Spleen (tissue), 7 donors: ENCODE measurements at regions not wholly inside any gene's neighbourhood (a gene's known extent, or its start where the extent isn't known, plus 50 kb on each side); places are given as distances from the start of the nearest gene placed in this dataset.
"Not testable (repeated sequence)": the region's sequence is repeated elsewhere in the genome, so short reads cannot be mapped to it uniquely, and the experiment has no call there.

ENCODE experiments used
- POLR2A ChIP-seq, 3 donors: fragments of 450-650 bp; IDR thresholded peaks; one replicate each; pipeline ENCODE4 v1.5.1; 2017; ENCODE audit warnings: antibody characterized with exemption in 3 of 3, mild to moderate bottlenecking in 1 of 3
- POLR2AphosphoS5 ChIP-seq, 3 donors: sonication (generic); formaldehyde crosslinking; IDR thresholded peaks; one replicate each; pipeline ENCODE4 v1.5.1; 2017; ENCODE audit warnings: antibody characterized with exemption in 3 of 3
- TF ChIP-seq, protein P1 (sequence below), 11 experiments: fragments of 200-600 bp in 7 of 11; fragments of 450-650 bp in 4 of 11; sonication (generic) in 4 of 11; IDR thresholded peaks in 8 of 11; conservative IDR thresholded peaks in 3 of 11; 1 replicate in 7 of 11; 2 replicates in 4 of 11; pipeline versions ENCODE4 v1.4.0 to v1.8.0; 2016 to 2021; ENCODE audit warnings: antibody characterized with exemption in 11 of 11, inconsistent platforms in 4 of 11, mild to moderate bottlenecking in 1 of 11
- donor health status: DM: no; HTN: no; CAD: no; lungs with moderate emphysema.
- donor health status: DM: no; HTN: no; CAD: no.
- donor health status: DM: no; HTN: no; CAD: no.

DNA sequence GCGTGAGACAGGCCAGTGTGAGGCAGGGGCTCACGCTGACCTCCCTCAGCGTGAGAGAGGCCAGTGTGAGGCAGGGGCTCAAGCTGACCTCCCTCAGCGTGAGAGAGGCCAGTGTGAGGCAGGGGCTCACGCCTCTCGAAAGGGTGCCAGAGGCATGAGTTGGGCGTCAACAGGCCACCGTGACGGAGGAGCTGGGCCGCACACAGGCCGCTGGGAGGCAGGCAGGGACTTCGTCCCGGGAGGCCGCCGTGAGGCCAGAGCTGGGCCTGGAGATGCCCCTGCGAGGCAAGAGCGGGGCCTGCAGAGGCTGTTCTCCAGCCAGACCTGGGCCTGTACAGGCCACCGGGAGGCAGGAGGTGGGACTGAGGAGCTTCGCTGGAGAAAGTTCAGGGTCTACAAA, 305.7 kb downstream of the ZNF479 start:
- TF ChIP-seq, protein P1, sequence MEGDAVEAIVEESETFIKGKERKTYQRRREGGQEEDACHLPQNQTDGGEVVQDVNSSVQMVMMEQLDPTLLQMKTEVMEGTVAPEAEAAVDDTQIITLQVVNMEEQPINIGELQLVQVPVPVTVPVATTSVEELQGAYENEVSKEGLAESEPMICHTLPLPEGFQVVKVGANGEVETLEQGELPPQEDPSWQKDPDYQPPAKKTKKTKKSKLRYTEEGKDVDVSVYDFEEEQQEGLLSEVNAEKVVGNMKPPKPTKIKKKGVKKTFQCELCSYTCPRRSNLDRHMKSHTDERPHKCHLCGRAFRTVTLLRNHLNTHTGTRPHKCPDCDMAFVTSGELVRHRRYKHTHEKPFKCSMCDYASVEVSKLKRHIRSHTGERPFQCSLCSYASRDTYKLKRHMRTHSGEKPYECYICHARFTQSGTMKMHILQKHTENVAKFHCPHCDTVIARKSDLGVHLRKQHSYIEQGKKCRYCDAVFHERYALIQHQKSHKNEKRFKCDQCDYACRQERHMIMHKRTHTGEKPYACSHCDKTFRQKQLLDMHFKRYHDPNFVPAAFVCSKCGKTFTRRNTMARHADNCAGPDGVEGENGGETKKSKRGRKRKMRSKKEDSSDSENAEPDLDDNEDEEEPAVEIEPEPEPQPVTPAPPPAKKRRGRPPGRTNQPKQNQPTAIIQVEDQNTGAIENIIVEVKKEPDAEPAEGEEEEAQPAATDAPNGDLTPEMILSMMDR (IDR thresholded peaks at IDR 0.05 in 8 of 11, conservative IDR thresholded peaks at IDR 0.05 in 3 of 11): not testable (repeated sequence)
- TF ChIP-seq POLR2AphosphoS5, POLR2A (IDR thresholded peaks at IDR 0.05): not testable (repeated sequence)
